ENCODE measurements at regions not wholly inside any gene's neighbourhood (a gene's known extent, or its start where the extent isn't known, plus 50 kb on each side); places are given as distances from the start of the nearest gene placed in this dataset.

GRCh38 chr4:11496351-11496829 lies 67.7 kb upstream of the HS3ST1 start:
- no peak for TF ChIP-seq ELK1 (IDR thresholded peaks at IDR 0.05; ENCODE audit: borderline replicate concordance, low read depth, low read length)
- TF ChIP-seq, protein P1, sequence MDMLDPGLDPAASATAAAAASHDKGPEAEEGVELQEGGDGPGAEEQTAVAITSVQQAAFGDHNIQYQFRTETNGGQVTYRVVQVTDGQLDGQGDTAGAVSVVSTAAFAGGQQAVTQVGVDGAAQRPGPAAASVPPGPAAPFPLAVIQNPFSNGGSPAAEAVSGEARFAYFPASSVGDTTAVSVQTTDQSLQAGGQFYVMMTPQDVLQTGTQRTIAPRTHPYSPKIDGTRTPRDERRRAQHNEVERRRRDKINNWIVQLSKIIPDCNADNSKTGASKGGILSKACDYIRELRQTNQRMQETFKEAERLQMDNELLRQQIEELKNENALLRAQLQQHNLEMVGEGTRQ (IDR thresholded peaks at IDR 0.05; ENCODE audit: low read depth, low read length) = no peak
- TF ChIP-seq, protein P2, sequence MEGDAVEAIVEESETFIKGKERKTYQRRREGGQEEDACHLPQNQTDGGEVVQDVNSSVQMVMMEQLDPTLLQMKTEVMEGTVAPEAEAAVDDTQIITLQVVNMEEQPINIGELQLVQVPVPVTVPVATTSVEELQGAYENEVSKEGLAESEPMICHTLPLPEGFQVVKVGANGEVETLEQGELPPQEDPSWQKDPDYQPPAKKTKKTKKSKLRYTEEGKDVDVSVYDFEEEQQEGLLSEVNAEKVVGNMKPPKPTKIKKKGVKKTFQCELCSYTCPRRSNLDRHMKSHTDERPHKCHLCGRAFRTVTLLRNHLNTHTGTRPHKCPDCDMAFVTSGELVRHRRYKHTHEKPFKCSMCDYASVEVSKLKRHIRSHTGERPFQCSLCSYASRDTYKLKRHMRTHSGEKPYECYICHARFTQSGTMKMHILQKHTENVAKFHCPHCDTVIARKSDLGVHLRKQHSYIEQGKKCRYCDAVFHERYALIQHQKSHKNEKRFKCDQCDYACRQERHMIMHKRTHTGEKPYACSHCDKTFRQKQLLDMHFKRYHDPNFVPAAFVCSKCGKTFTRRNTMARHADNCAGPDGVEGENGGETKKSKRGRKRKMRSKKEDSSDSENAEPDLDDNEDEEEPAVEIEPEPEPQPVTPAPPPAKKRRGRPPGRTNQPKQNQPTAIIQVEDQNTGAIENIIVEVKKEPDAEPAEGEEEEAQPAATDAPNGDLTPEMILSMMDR (conservative IDR thresholded peaks at IDR 0.05; ENCODE audit: low read depth, low read length) = no peak
